HG02610 (cell line): ENCODE measurements at regions not wholly inside any gene's neighbourhood (a gene's known extent, or its start where the extent isn't known, plus 50 kb on each side); places are given as distances from the start of the nearest gene placed in this dataset.
"Not testable (repeated sequence)": the region's sequence is repeated elsewhere in the genome, so short reads cannot be mapped to it uniquely, and the experiment has no call there.

ENCODE experiments used
- ATAC-seq: cut with Tn5 transposase; IDR thresholded peaks from one replicate; pipeline ENCODE4 v1.9.1; 2021; ENCODE audit warnings: mild to moderate bottlenecking, moderate library complexity; ENCODE audit not compliant: unreplicated experiment

- ATAC-seq = no peak
Observed at GRCh38 chr12:73656375-73656774, 881.3 kb upstream of the ATXN7L3B start.

DNA sequence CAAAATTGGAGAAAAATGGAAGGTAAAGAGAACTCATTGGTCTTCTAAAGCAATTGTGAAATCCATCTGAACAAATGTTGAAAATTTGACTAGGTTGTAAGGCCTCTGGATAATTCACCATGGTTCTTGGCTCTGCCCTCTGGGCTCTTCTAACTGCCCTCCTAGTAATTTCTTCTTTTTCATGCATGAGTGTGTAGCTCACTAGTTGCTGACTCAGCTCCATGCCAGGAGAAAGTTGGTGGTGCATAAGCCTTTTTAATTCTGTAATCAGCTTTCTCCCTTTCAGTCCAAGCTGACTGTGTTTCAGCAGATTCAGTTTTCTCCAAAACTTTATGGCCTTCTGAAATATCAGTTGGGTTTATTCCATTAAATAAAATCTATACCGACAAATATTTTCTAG is 877.8 kb upstream of the ATXN7L3B start:
- ATAC-seq = no peak

GRCh38 chr12:73665193-73665592 is 872.4 kb upstream of the ATXN7L3B start:
- ATAC-seq = no peak

- ATAC-seq = not testable (repeated sequence)
Observed at GRCh38 chr12:73671550-73671949, 866.1 kb upstream of the ATXN7L3B start.

DNA sequence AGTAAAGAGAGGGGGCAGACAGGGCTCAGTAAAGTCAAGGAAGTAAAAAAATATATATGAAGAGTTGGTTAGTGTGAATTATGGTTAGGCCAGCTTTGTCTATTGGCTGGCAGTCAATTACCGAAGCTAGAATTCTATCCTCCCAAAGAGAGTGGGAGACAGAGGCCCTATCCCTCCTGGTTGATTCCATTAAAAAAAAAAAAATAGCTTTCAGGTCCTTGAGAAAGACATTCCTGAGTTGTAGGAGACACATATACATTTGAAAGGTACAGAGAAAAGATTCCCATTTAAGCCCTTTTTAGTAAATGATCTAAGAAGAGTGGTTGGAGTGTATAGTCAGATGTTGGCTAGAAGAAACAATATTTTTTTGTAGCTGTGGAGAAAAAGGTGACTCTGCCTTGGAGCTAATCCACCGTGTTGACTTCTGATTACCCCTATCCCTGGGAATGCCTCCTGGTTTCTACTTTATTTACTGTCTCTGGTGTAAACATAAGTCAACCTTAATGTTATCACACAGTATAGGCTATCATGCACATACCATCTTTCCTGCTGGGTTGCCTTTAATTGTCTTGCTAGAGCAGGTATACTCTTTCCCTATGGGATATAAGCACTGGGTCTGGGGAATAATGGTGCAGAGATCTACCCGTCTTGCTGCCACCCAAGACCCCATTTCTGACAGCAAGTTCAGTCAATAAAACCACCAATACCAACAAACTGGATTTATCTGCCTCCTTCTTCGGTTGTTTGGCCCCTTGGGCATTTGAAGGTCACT is 859.9 kb upstream of the ATXN7L3B start:
- ATAC-seq = no peak

DNA sequence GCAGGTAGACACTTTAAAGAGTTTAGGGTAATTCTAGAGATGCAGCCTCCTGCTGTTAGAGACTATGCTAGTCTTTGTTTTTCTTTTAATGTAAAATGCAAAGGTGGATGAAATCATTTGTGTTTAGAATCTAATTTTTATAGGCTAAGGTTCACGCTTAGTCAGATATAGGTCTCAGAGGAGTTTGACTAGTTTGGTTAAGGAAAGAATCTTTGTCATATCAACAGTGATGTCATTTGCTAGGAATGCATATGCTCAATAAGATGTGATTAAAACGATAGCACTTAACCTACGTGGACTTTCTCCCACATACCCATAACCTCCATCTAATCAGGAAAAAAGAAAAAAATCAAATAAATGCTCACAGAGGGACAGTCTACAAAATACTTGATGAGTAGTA is 859.3 kb upstream of the ATXN7L3B start:
- no peak for ATAC-seq

DNA sequence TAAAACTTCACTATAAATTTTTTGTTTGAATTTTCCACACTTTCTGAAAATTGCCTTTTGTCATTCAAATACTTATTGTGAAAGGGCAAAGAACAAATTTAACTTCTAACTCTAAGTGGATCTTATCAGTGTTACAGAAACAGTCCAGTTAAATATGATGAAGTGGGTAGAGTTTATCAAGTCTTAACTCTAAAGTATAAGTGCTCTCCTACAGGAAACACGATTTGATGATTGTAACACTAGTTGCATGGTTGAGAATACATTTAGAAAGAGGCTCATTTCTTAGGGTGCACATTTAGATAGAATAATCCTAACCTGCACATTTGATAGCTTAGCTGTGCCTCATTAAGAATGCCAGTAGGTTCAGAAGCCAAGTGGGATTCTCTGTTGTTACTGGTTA is 838.3 kb upstream of the ATXN7L3B start:
- no peak for ATAC-seq

DNA sequence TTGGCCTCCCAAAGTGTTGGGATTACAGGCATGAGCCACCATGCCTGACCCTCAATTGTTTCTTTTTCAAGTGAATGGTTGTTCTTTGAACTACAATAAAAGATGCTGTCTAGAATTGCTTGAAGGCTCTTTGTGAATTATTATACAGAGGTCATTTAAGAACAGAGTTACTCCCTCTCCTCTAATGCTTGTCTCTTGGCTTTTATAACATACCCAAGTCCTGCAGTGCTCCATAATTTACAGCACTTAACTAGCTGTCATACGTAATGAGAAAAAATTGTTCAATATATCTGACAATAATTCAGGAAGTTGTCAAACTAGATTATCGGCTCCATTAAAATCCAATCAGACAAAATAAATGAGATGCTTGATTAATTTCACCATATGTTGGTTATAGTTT is 823.0 kb upstream of the ATXN7L3B start:
- no peak for ATAC-seq

DNA sequence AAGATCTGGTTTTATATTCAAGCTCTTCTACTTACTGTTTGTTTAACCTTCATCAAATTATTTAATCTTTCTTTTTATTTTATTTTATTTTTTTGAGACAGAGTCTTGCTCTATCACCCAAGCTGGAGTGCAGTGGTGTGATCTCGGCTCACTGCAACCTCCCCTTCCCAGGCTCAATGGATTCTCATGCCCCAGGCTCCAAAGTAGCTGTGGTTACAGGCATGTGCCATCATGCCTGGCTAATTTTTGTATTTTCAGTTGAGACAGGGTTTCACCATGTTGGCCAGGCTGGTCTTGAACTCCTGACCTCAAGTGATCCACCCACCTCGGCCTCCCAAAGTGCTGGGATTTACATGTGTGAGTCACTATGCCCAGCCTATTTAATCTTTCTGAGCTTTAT is 821.5 kb upstream of the ATXN7L3B start:
- ATAC-seq = not testable (repeated sequence)

- ATAC-seq = no peak
Observed at GRCh38 chr12:73719223-73719622, 818.4 kb upstream of the ATXN7L3B start.

DNA sequence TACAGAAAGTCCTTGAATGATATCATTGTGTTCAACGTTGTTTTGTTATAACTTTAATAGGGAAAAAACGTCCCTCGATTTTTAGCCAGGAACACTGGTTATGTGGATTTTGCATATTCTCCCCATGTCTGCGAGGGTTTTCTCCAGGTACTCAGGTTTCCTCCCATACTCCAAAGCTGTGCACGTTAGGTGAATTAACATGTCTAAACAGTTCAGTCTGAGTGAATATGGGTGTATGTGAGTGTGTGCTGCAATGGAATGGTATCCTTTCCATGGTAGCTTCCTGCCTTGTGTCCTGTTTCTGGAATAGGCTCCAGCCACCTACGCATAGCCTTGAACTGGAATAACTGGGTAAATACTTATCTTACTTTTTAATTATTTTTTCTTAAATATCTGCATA is 810.8 kb upstream of the ATXN7L3B start:
- ATAC-seq = no peak

DNA sequence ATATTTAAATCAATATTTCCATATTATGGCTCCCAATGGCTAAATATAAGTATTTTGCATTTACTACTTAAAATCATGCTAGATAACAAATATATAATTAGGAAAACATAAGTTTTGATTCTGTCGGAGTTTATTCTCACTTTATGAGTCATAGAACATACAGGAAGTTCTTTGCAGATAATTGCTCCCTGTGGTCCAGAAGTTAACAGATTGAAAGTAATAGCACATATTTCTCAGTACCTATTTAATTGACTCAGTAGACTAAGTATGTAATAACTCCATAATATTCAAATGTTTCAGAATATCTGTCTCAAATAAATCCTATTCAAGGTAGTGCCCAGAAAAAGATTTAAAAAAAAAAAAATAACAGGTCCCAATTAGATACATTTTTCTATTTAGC is 806.0 kb upstream of the ATXN7L3B start:
- ATAC-seq = no peak

GRCh38 chr12:73769337-73769736 is 768.3 kb upstream of the ATXN7L3B start:
- no peak for ATAC-seq

- ATAC-seq = no peak
Observed at GRCh38 chr12:73798523-73798922, 739.1 kb upstream of the ATXN7L3B start.

DNA sequence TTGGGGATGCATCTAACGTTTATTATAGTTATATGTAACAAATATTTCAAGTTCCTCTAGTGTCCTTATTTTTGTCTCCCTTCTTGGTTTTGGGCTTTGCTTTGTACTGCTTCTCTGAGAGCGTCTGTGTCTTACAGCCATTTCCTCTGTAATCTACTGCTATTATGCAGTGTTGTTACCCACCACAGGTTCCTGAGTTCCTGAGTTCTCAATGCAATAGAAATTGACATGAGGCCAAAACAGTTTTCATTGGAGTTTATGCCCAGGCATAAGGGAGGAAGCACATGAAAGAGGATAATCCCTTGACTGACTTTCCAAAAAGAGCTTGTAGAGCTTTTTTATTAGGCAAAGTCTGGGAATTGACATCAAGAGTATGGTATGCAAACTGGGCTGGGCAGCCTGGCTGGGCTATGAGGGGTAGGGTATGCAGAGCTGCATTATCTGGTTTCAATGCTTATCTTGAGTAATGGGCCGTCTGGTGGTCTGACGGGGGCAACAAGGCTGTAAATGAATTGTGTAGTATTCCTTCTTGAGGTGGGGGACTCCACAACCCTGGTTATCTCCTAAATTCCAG is 722.5 kb upstream of the ATXN7L3B start:
- ATAC-seq = no peak

- ATAC-seq = no peak
Observed at GRCh38 chr12:73817161-73817560, 720.5 kb upstream of the ATXN7L3B start.

- no peak for ATAC-seq
Observed at GRCh38 chr12:73833746-73834145, 703.9 kb upstream of the ATXN7L3B start.

GRCh38 chr12:73841963-73842362 is 695.7 kb upstream of the ATXN7L3B start:
- ATAC-seq = no peak

GRCh38 chr12:73863546-73863945 is 674.1 kb upstream of the ATXN7L3B start:
- no peak for ATAC-seq

- ATAC-seq = no peak
Observed at GRCh38 chr12:73867147-73867546, 670.5 kb upstream of the ATXN7L3B start.

GRCh38 chr12:73877291-73877690 is 660.3 kb upstream of the ATXN7L3B start:
- ATAC-seq = not testable (repeated sequence)

- ATAC-seq = no peak
Observed at GRCh38 chr12:73892201-73892600, 645.4 kb upstream of the ATXN7L3B start.

- ATAC-seq = no peak
Observed at GRCh38 chr12:73898645-73899044, 639.0 kb upstream of the ATXN7L3B start.
